ENCODE measurements at regions not wholly inside any gene's neighbourhood (a gene's known extent, or its start where the extent isn't known, plus 50 kb on each side); places are given as distances from the start of the nearest gene placed in this dataset.

DNA sequence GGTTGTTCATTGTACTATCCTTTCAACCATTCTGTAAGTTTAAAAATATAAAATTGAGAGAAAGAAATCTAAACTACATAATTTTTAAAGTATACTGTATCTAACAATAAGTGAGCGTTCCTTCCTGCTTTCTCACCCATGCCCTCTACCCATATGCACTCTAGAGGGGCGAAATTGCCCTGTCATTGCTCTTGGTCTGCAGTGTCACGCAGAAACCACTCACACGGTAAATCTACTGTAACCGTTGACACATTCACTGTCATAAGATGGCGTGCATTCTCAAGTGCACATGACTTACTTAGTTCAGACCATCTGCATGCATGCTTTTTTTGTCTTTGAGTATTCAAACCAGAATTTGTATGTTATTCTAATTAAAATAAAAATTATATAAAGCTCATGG lies 55.7 kb upstream of the NIPBL start:
- TF ChIP-seq, protein P1, sequence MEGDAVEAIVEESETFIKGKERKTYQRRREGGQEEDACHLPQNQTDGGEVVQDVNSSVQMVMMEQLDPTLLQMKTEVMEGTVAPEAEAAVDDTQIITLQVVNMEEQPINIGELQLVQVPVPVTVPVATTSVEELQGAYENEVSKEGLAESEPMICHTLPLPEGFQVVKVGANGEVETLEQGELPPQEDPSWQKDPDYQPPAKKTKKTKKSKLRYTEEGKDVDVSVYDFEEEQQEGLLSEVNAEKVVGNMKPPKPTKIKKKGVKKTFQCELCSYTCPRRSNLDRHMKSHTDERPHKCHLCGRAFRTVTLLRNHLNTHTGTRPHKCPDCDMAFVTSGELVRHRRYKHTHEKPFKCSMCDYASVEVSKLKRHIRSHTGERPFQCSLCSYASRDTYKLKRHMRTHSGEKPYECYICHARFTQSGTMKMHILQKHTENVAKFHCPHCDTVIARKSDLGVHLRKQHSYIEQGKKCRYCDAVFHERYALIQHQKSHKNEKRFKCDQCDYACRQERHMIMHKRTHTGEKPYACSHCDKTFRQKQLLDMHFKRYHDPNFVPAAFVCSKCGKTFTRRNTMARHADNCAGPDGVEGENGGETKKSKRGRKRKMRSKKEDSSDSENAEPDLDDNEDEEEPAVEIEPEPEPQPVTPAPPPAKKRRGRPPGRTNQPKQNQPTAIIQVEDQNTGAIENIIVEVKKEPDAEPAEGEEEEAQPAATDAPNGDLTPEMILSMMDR (IDR thresholded peaks at IDR 0.05), result no peak
- TF ChIP-seq ZFX (IDR thresholded peaks at IDR 0.05; ENCODE audit: borderline replicate concordance), result no peak
